K562 (cell line): ENCODE measurements at regions not wholly inside any gene's neighbourhood (a gene's known extent, or its start where the extent isn't known, plus 50 kb on each side); places are given as distances from the start of the nearest gene placed in this dataset.

ENCODE experiments used
- ATAC-seq: fragments of 200-7000 bp; cut with Tn5 transposase; 3 replicates; pipeline ENCODE4 v1.9.1; 2020; ENCODE audit warnings: moderate library complexity
- BruUV-seq: library from RNA; stranded (reverse); fragments of 400-500 nt; replicated peaks from 2 replicates; lab custom pipeline; 2021; lab: Mats Ljungman, UMichigan
- CTCF ChIA-PET: fragments of 300-600 bp; formaldehyde crosslinking; extraction: SDS; loops from one replicate; lab custom pipeline; 2021; ENCODE audit warnings: low intra/inter-chr PET ratio; lab: Yijun Ruan, JAX
- POLR2A ChIA-PET: fragments of 300-600, 350-650 bp; sonication (Branson Sonifier 250); formaldehyde crosslinking; extraction: SDS; loops from one replicate; lab custom pipeline; 2021; ENCODE audit warnings: antibody characterized with exemption, inconsistent platforms; lab: Yijun Ruan, JAX
- DNase-seq, 4 experiments: peaks; one replicate each; pipeline versions ENCODE4 v3.0.0 to v3.0.0-alpha.2; 2011 to 2018; ENCODE audit warnings: low spot score in 3 of 4, mixed read lengths in 3 of 4; ENCODE audit errors: extremely low read depth in 1 of 4
- FAIRE-seq: peaks from 2 replicates; lab custom pipeline; 2011; peaks lifted over from hg19 to GRCh38; lab: Jason Lieb, UNC
- H2AFZ ChIP-seq: 2 replicates; pipeline ENCODE4 v1.6.0; 2011; ENCODE audit warnings: low read depth, low read length, control low read depth, inconsistent platforms
- H3K27ac ChIP-seq: fragments of 200-600 bp; 3 replicates; pipeline ENCODE4 v1.8.0; 2011; ENCODE audit warnings: low read depth, mild to moderate bottlenecking, control low read depth, inconsistent platforms, low read length, moderate library complexity, mixed read lengths; ENCODE audit errors: extremely low read depth
- H3K27me3 ChIP-seq, 2 experiments: fragments of 300-600 bp in 1 of 2; 2 replicates in 1 of 2; 3 replicates in 1 of 2; pipeline versions ENCODE4 v1.6.0 to v1.8.0; 2011; ENCODE audit warnings: inconsistent platforms in 2 of 2, low read length in 2 of 2, mild to moderate bottlenecking in 1 of 2, mixed read lengths in 1 of 2, moderate library complexity in 1 of 2; ENCODE audit not compliant: control insufficient read depth in 2 of 2, insufficient read depth in 2 of 2
- H3K36me3 ChIP-seq: fragments of 300-600 bp; 3 replicates; pipeline ENCODE4 v1.8.0; 2011; ENCODE audit warnings: mild to moderate bottlenecking, low read length, inconsistent platforms; ENCODE audit not compliant: control insufficient read depth, insufficient read depth
- H3K4me1 ChIP-seq, 2 experiments: fragments of 200-600 bp in 1 of 2; replicated peaks in 1 of 2; 2 replicates in 1 of 2; 3 replicates in 1 of 2; pipeline versions ENCODE4 v1.5.1 to v1.8.0; 2011; ENCODE audit warnings: inconsistent platforms in 2 of 2, low read length in 2 of 2, mild to moderate bottlenecking in 1 of 2, mixed read lengths in 1 of 2, moderate library complexity in 1 of 2; ENCODE audit not compliant: control insufficient read depth in 2 of 2, insufficient read depth in 2 of 2
- H3K4me2 ChIP-seq: 2 replicates; pipeline ENCODE4 v1.6.1; 2011; ENCODE audit warnings: low read length, control low read depth, inconsistent platforms, mixed read lengths; ENCODE audit not compliant: insufficient read depth
- H3K4me3 ChIP-seq: fragments of 200-600 bp; sonication (generic), shearing (Covaris generic); 2 replicates; pipeline ENCODE4 v1.5.1; 2016; ENCODE audit warnings: control low read depth, inconsistent platforms
- H3K79me2 ChIP-seq: fragments of 200-600 bp; 3 replicates; pipeline ENCODE4 v1.8.0; 2011; ENCODE audit warnings: low read length, inconsistent platforms; ENCODE audit not compliant: control insufficient read depth, insufficient read depth
- H3K9ac ChIP-seq, 2 experiments: 2 replicates each; pipeline versions ENCODE4 v1.6.0 to v1.6.1; 2011; ENCODE audit warnings: low read depth in 2 of 2, low read length in 2 of 2, control low read depth in 1 of 2, inconsistent platforms in 1 of 2, mild to moderate bottlenecking in 1 of 2, mixed read lengths in 1 of 2; ENCODE audit not compliant: insufficient read depth in 1 of 2
- H3K9me1 ChIP-seq: one replicate; pipeline ENCODE4 v1.6.0; 2011; ENCODE audit warnings: inconsistent platforms, mild to moderate bottlenecking, low read length, moderate library complexity; ENCODE audit not compliant: control insufficient read depth, insufficient read depth
- H3K9me3 ChIP-seq: replicated peaks from 2 replicates; pipeline ENCODE4 v1.5.1; 2011; ENCODE audit warnings: low read depth, low read length, inconsistent platforms; ENCODE audit not compliant: control insufficient read depth, insufficient read depth
- H4K20me1 ChIP-seq: replicated peaks from 2 replicates; pipeline ENCODE4 v1.6.1; 2011; ENCODE audit warnings: low read length, inconsistent platforms, mixed read lengths; ENCODE audit not compliant: control insufficient read depth, insufficient read depth
- EHMT2 ChIP-seq: fragments of 450-650 bp; IDR thresholded peaks from 2 replicates; pipeline ENCODE4 v1.6.1; 2018; ENCODE audit warnings: antibody characterized with exemption
- EWSR1 ChIP-seq: fragments of 450-650 bp; IDR thresholded peaks from 2 replicates; pipeline ENCODE4 v1.6.1; 2018; ENCODE audit warnings: borderline replicate concordance, mild to moderate bottlenecking, low read depth, moderate library complexity; ENCODE audit not compliant: partially characterized antibody
- KDM2B ChIP-seq: fragments of 250-450 bp; sonication (Bioruptor Pico); IDR thresholded peaks from 2 replicates; pipeline ENCODE4 v1.8.0; 2021; ENCODE audit warnings: mild to moderate bottlenecking, moderate library complexity
- LCOR ChIP-seq: sonication (generic); formaldehyde crosslinking; IDR thresholded peaks from 2 replicates; pipeline ENCODE4 v1.8.0; 2022; ENCODE audit warnings: mild to moderate bottlenecking, missing genetic modification reagents
- NCOA4 ChIP-seq: fragments of 450-650 bp; IDR thresholded peaks from 2 replicates; pipeline ENCODE4 v1.6.1; 2018; ENCODE audit warnings: mild to moderate bottlenecking; ENCODE audit not compliant: partially characterized antibody
- NCOA6 ChIP-seq: fragments of 450-650 bp; IDR thresholded peaks from 2 replicates; pipeline ENCODE4 v1.6.1; 2017; ENCODE audit warnings: mild to moderate bottlenecking
- RNF2 ChIP-seq: sonication (generic); IDR thresholded peaks from 2 replicates; pipeline ENCODE4 v1.6.1; 2016
- ZBTB40 ChIP-seq, 2 experiments: fragments of 450-650 bp in 1 of 2; sonication (generic) in 1 of 2; formaldehyde crosslinking in 1 of 2; IDR thresholded peaks; 2 replicates each; pipeline versions ENCODE4 v1.7.1 to v1.9.0; 2016 to 2022; ENCODE audit warnings: inconsistent platforms in 1 of 2, mild to moderate bottlenecking in 1 of 2, missing genetic modification reagents in 1 of 2
- ZFP1 ChIP-seq: fragments of 450-650 bp; formaldehyde crosslinking; IDR thresholded peaks from 2 replicates; pipeline ENCODE4 v1.4.0; 2020; ENCODE audit warnings: mild to moderate bottlenecking, mixed read lengths
- WGBS: fragments of 100-300 bp; shearing (Covaris generic); methylation state at CpG from one replicate; pipeline ENCODE4 v1.1.6; 2016; ENCODE audit warnings: low coverage, mixed read lengths; ENCODE audit not compliant: insufficient coverage; ENCODE audit errors: missing lambda C conversion rate; 5-methylcytosine and 5-hydroxymethylcytosine counted together
- in situ Hi-C: fragments of 300-500 bp; cut with MboI; formaldehyde crosslinking; loops from 4 replicates; pipeline ENCODE4 v1.15.0; 2018; ENCODE audit warnings: inconsistent platforms, mixed read lengths
- intact Hi-C: fragments of 100-400 bp; cut with micrococcal nuclease; formaldehyde crosslinking; loops from 2 replicates; pipeline ENCODE4 v1.14.2; 2022

- intact Hi-C loops = no loop called here
- no peak for TF ChIP-seq EHMT2
- TF ChIP-seq NCOA6 = no peak
- TF ChIP-seq LCOR (CRISPR knock-in tag) = no peak
- TF ChIP-seq RNF2 = no peak
- TF ChIP-seq KDM2B (CRISPR knock-in tag) = no peak
- no peak for TF ChIP-seq ZFP1 (CRISPR knock-in tag)
- TF ChIP-seq NCOA4 = no peak
- TF ChIP-seq, all 486 proteins: peak for 0
- no TSS peak for BruUV-seq
- 0% methylated on average over 2 of the region's 2 CpGs for WGBS
- no peak overlapping the region for H3K4me2 ChIP-seq
- H3K27me3 ChIP-seq = no peaks in the 10 kb centered on the region
- FAIRE-seq (no peak), DNase-seq (no peak), ATAC-seq (no peak)
- H2AFZ ChIP-seq = no peak overlapping the region
- POLR2A ChIA-PET = no interaction called here
- CTCF ChIA-PET = no interaction called here
- H3K9ac ChIP-seq = no peak overlapping the region
- in situ Hi-C loops = no loop called here
- no peaks in the 10 kb centered on the region for H3K79me2 ChIP-seq
- H4K20me1 ChIP-seq = no peaks in the 10 kb centered on the region
- no peaks in the 10 kb centered on the region for H3K4me1 ChIP-seq
- no peak overlapping the region for H3K27ac ChIP-seq
- no peak overlapping the region for H3K4me3 ChIP-seq
- H3K9me3 ChIP-seq = no peaks in the 10 kb centered on the region
- H3K9me1 ChIP-seq = no peaks in the 10 kb centered on the region
- H3K36me3 ChIP-seq = no peaks in the 10 kb centered on the region
These were observed 1750.7 kb upstream of the FLRT2 start for GRCh38 chr14:83779266-83779665.

GRCh38 chr14:83780321-83780720 lies 1749.6 kb upstream of the FLRT2 start:
- H3K9me3 ChIP-seq = no peaks in the 10 kb centered on the region
- intact Hi-C loops (no loop called here), in situ Hi-C loops (no loop called here)
- no peak for FAIRE-seq
- no TSS peak for BruUV-seq
- no peak overlapping the region for H3K4me2 ChIP-seq
- DNase-seq = no peak
- H3K27ac ChIP-seq = no peak overlapping the region
- no peaks in the 10 kb centered on the region for H3K36me3 ChIP-seq
- H2AFZ ChIP-seq = no peak overlapping the region
- ChIA-PET CTCF (no interaction called here), POLR2A (no interaction called here)
- H4K20me1 ChIP-seq = no peaks in the 10 kb centered on the region
- H3K79me2 ChIP-seq = no peaks in the 10 kb centered on the region
- no peak overlapping the region for H3K9ac ChIP-seq
- no peak for ATAC-seq
- 0% methylated on average over 3 of the region's 3 CpGs for WGBS
- no peaks in the 10 kb centered on the region for H3K9me1 ChIP-seq
- no peaks in the 10 kb centered on the region for H3K27me3 ChIP-seq
- H3K4me3 ChIP-seq = no peak overlapping the region
- no peaks in the 10 kb centered on the region for H3K4me1 ChIP-seq
- TF ChIP-seq EWSR1 = no peak
- no peak for TF ChIP-seq ZBTB40 (IDR thresholded peaks at IDR 0.05)
- no peak for TF ChIP-seq ZBTB40 (CRISPR knock-in tag; IDR thresholded peaks at IDR 0.05)
- TF ChIP-seq RNF2 = no peak
